ACC112 (cell line): ENCODE measurements at regions not wholly inside any gene's neighbourhood (a gene's known extent, or its start where the extent isn't known, plus 50 kb on each side); places are given as distances from the start of the nearest gene placed in this dataset.

Experiments
- H2AFZ ChIP-seq: fragments of 200-600 bp; sonication (generic); one replicate; pipeline ENCODE4 v1.6.0; 2017; ENCODE audit warnings: antibody characterized with exemption, low read length; ENCODE audit not compliant: unreplicated experiment
- H3K27ac ChIP-seq: fragments of 200-600 bp; sonication (generic); 2 replicates; pipeline ENCODE4 v1.5.1; 2014; ENCODE audit warnings: low read depth, mild to moderate bottlenecking, antibody characterized with exemption, low read length, moderate library complexity
- H3K27me3 ChIP-seq: fragments of 200-600 bp; sonication (generic); 2 replicates; pipeline ENCODE4 v1.6.1; 2014; ENCODE audit warnings: mild to moderate bottlenecking, antibody characterized with exemption, low read length, moderate library complexity, mixed read lengths; ENCODE audit not compliant: insufficient read depth
- H3K36me3 ChIP-seq: fragments of 200-600 bp; sonication (generic); 2 replicates; pipeline ENCODE4 v1.6.1; 2016; ENCODE audit warnings: mild to moderate bottlenecking, antibody characterized with exemption, low read length, moderate library complexity, mixed read lengths; ENCODE audit not compliant: insufficient read depth
- H3K4me1 ChIP-seq: fragments of 200-600 bp; sonication (generic); one replicate; pipeline ENCODE4 v1.6.1; 2016; ENCODE audit warnings: low read length, mixed read lengths; ENCODE audit not compliant: insufficient read depth, unreplicated experiment, control insufficient read depth
- H3K4me3 ChIP-seq: fragments of 200-600 bp; sonication (generic); 2 replicates; pipeline ENCODE4 v1.5.1; 2014; ENCODE audit warnings: mild to moderate bottlenecking, low read depth, low read length
- H3K79me2 ChIP-seq: fragments of 200-600 bp; sonication (generic); one replicate; pipeline ENCODE4 v1.6.0; 2016; ENCODE audit warnings: low read length; ENCODE audit not compliant: control insufficient read depth, unreplicated experiment, insufficient read depth

DNA sequence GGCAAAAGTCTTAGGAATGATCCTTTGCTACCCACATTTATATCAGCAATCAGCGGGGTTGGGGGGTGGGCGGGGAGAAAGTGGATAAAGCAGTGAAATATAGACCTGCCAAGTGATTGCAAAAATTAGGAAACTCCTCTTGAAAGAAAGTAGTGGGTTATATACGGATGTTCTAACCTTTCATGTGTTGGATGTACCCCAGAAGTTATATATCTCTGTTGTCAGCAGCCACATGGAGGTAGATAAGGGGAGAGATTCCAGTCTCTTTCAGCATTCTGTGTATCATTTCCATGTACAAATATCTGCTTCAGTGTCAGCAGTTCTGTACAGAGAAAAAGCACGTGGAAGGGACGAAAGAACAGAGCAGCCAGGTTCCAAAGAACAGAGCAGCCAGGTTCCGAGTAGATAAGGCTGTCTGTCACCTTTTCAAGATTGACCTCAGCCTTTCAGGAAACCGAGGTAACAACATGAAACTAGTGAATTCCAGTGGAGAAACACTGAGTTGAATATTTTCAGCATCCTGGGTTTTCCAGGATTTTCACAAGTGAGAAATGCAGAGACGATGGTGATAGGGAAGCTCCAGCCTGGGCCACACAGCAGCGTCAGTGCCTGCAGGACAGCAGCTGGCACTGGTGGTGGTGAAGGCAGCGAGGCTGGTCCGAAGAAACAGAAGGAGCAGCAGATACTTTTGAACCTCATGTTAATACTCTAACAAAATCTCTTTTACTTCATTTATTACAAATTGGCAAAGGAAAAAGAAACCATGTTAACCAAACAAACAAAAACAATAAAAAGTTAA lies 212.3 kb downstream of the C7orf25 start:
- Histone ChIP-seq H3K4me3 (no peak overlapping the region), H3K27ac (no peak overlapping the region), H3K27me3 (no peaks in the 10 kb centered on the region), H3K4me1 (no peaks in the 10 kb centered on the region), H3K36me3 (no peaks in the 10 kb centered on the region), H3K79me2 (no peaks in the 10 kb centered on the region), H2AFZ (peak overlapping the region; percentile 64)

DNA sequence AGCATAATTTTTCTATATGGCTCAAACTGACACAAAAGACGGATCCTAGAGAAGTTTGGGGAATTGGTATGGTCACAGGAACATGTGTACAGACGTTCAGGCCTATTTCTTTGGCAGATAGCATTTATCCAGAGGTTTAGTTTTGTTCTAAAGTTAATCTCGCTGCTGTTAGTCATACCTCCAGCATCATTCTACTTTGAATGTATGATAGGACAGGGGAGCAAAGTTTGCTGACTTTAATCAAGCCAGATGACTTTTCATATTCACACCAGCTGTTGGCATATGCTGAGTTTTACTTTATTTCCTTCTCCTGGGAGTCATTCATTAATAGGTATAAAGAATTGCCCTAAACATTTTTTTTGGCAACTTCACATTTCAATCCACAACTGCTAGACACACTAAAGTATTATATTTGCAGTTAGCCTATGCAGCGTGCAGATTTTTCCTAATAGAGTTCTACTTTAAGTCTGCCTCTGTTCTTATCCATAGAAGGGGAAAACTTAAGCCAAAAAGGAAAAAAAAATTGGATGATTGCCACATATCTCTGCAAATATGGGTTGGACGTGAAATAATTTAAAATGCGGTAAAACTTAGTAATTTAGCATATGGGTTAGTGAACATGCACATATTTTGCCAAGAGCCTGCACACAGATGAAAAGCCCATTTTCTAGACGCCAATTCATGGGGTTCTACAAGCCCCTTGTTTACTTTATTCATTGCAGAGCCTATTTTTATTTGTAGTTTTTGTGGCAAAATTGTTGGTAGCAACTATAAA lies 213.1 kb downstream of the C7orf25 start:
- Histone ChIP-seq H3K79me2 (no peaks in the 10 kb centered on the region), H2AFZ (no peak overlapping the region), H3K4me1 (no peaks in the 10 kb centered on the region), H3K4me3 (no peak overlapping the region), H3K36me3 (no peaks in the 10 kb centered on the region), H3K27ac (no peak overlapping the region), H3K27me3 (no peaks in the 10 kb centered on the region)

DNA sequence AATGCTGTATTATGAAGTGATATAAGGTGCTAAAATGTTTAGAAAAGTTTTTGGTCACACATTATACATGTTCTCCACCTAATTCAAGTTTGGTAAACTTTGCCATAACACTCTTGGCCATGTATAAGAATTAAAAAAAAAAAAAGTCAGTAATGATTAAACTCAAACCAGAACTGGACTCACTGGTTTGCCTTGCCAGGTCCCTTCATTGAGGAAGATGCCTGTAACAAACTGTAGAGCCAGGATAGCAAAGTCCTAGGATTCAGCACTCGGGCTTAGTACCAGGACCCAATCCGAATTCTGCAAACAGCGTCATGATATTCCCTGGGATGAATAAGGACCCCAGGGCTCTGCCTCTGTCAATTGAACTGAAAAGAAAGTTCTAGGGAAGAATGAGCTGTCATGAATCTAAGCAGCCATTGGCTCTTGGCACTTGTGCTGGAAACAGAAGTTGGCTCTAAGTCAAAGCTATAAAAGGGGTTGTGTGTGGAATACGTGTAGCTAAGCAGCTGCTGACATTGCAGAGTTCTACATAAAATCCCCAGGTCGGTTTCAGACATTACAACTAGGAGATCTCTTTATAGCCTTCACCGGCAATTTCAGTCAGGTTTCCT lies 216.9 kb downstream of the C7orf25 start:
- Histone ChIP-seq H3K27me3 (no peaks in the 10 kb centered on the region), H2AFZ (no peak overlapping the region)

DNA sequence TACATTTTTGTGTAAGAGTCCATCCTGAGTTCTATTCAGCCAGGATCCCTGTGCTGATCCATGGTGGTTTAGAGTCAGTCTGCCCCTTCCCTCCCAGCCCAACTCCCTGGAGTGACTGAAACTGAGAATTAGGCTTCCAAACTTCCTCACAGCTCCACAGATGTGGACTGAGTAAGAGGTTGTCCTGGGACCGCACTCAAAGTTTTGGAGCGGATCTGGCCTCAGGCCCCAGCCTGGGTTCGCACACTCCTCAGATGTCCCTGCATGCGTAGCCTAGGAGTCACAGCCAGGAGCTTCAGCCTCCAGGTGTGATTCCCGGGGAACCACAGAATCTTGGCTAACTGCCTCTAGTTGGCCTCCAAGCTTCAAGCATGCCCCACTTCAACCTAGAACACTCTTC lies 218.1 kb downstream of the C7orf25 start:
- Histone ChIP-seq H3K36me3 (no peaks in the 10 kb centered on the region), H3K79me2 (no peaks in the 10 kb centered on the region), H3K27ac (no peak overlapping the region), H3K4me3 (no peak overlapping the region), H3K4me1 (no peaks in the 10 kb centered on the region), H2AFZ (no peak overlapping the region), H3K27me3 (no peaks in the 10 kb centered on the region)

More for the DNA sequence above, 216.9 kb downstream of the C7orf25 start:
- H3K4me1 ChIP-seq, result no peaks in the 10 kb centered on the region
- no peak overlapping the region for H3K4me3 ChIP-seq
- H3K36me3 ChIP-seq, result no peaks in the 10 kb centered on the region
- no peak overlapping the region for H3K27ac ChIP-seq
- H3K79me2 ChIP-seq, result no peaks in the 10 kb centered on the region

DNA sequence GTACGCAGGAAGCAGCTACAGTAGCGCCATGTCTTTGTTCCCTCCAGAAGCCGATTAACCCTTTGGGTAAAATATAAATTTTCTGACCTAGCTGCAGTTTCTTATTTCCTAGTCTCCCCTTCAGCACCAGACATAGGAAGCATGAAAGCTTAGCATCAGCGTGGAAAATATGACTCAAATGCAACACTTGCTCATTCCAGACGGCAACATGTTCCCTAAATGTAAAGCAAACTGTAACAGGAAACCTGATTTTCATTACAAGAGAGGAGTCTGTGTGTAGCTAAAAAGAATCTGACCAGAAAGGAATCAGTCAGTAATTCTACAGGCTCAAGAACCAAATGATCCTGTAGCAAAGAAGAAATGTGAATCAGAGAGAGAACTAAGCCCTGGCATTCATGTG lies 219.2 kb downstream of the C7orf25 start:
- no peaks in the 10 kb centered on the region for H3K4me1 ChIP-seq
- no peak overlapping the region for H3K27ac ChIP-seq
- H2AFZ ChIP-seq, result no peak overlapping the region
- no peaks in the 10 kb centered on the region for H3K27me3 ChIP-seq
- no peaks in the 10 kb centered on the region for H3K79me2 ChIP-seq
- no peaks in the 10 kb centered on the region for H3K36me3 ChIP-seq
- no peak overlapping the region for H3K4me3 ChIP-seq

DNA sequence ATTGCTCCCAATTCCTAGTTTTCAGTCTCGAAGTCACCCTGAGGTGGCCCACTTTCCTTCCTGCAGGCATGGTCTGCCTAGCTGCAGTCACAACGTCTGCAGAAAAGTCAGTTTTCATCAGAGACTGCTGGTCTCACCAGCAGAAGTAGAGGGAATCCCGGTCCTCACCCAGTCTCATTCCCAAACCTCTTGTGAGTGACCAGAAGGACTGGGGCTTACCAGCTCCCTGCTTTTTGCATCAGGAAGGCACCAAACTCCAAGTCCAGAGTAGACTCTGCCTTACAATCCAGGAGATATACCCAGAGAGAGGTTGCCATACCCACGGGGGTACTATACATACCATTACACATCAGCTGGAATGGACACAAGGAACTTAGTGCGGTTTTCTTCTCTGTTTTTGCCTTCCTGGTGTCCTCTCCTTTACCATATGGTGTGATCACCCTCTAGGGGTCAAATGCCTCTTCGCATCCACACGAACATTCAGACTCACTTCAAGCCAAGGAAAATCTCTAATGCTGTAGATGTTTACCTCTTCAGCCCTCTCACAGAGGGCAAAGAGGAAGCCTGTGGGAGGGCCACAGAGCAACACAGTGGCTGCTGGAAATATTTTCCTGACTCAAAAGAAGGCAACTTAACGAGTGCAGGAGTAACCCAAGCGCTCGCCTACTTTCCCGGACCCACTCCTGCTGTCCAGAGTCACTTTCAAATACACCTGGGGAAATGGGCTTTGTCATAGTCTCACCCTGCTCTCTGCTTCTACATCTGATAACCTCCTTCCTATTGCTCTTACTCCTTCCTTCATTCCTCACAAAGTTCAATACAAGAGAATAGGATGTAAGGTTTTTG lies 220.9 kb downstream of the C7orf25 start:
- Histone ChIP-seq H3K4me1 (no peaks in the 10 kb centered on the region), H3K27ac (no peak overlapping the region), H3K4me3 (no peak overlapping the region), H3K79me2 (no peaks in the 10 kb centered on the region), H3K27me3 (no peaks in the 10 kb centered on the region), H3K36me3 (no peaks in the 10 kb centered on the region), H2AFZ (peak overlapping the region; percentile 71)

DNA sequence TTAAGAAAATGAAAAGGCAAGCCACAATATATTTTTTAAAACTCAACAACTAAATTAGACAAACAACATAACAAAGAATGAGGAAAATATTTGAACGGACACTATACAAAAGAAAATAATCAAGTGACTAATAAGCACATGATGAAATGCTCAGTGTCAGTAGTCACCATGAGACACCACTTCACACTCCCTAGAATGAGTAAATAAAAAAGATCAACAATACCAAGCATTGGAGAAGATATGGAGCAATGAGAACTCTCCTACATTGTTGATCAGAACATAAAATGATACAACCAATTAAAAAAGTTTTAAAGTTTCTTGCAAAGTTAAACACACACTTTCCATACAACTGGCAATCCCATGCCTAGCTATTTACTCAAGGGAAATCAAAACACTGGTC lies 222.2 kb downstream of the C7orf25 start:
- H3K79me2 ChIP-seq, result no peaks in the 10 kb centered on the region
- no peaks in the 10 kb centered on the region for H3K4me1 ChIP-seq
- no peak overlapping the region for H2AFZ ChIP-seq
- H3K4me3 ChIP-seq, result no peak overlapping the region
- no peaks in the 10 kb centered on the region for H3K36me3 ChIP-seq
- no peaks in the 10 kb centered on the region for H3K27me3 ChIP-seq
- H3K27ac ChIP-seq, result no peak overlapping the region

DNA sequence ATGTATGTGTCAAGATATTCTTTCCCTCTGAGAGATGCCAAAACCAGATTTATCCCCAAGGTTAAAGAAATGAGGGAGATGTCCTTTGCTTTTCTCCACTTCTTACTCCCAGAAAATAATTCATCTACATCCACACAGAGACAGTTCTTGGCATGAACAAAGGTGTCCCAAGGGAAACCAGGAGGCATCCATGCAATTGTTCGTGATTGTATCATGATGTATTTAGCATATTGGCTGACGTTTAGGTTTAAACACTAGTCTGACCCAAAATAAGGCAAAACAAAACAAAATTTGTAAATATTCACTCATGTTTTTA lies 223.9 kb downstream of the C7orf25 start:
- Histone ChIP-seq H3K27ac (no peak overlapping the region), H2AFZ (no peak overlapping the region), H3K36me3 (no peaks in the 10 kb centered on the region), H3K4me3 (no peak overlapping the region), H3K4me1 (no peaks in the 10 kb centered on the region), H3K79me2 (no peaks in the 10 kb centered on the region), H3K27me3 (no peaks in the 10 kb centered on the region)

DNA sequence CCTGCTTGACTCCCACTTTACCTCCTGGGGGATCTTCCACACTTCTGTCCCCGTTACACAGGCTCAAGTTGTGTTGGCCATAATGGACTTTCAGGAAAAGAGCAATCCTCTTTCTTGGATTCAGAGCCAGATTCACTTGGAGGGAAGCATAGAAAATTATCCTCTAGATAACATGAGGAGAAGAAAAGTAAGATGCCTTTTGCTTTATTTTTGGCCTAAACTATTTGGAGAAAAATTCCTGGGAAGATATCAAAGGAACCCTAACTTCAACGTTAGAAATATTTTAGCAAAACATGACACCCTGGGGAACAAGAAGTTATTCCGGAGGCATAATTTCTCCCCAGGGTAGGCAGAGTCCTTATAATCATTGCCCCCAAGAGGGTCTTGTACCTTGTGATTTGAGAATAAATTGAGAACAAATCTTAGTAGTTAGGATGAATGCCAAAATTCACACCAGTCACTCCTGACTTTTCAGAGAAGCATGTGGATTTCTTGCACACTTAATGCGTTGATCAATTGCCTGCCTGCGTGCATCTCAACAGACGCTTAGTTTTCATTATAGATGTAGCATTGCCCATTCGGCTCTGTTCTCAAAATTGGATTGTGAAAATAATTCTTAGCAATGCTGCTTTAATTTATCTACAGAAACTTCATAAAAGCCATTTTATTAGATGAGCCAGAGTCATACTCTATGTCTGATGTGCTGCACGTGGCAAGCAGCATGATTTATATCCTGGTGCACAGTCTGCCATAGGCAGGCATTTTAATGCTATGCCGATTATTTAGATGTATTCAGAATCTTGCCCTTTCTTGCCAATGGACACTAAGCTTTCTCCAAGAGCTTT lies 224.4 kb downstream of the C7orf25 start:
- no peak overlapping the region for H2AFZ ChIP-seq
- H3K27ac ChIP-seq, result no peak overlapping the region
- no peak overlapping the region for H3K4me3 ChIP-seq
- H3K27me3 ChIP-seq, result no peaks in the 10 kb centered on the region
- H3K79me2 ChIP-seq, result no peaks in the 10 kb centered on the region
- H3K4me1 ChIP-seq, result no peaks in the 10 kb centered on the region
- H3K36me3 ChIP-seq, result no peaks in the 10 kb centered on the region
